ENCODE measurements at regions not wholly inside any gene's neighbourhood (a gene's known extent, or its start where the extent isn't known, plus 50 kb on each side); places are given as distances from the start of the nearest gene placed in this dataset.

GRCh38 chr10:78408671-78409472 lies 375.2 kb downstream of the RPS24 start:
- Histone ChIP-seq H3K9me3 (ENCODE audit: control insufficient read depth, insufficient read depth, low read depth, low read length) (no peaks in the 10 kb centered on the region), H3K4me2 (ENCODE audit: extremely low read depth, insufficient read depth, low read length) (no peak overlapping the region), H3K79me2 (ENCODE audit: control insufficient read depth, insufficient read depth, low read length) (no peaks in the 10 kb centered on the region), H4K20me1 (ENCODE audit: control insufficient read depth, extremely low read depth, insufficient read depth, low read length) (no peaks in the 10 kb centered on the region), H3K27me3 (ENCODE audit: control insufficient read depth, insufficient read depth, low read length) (peaks cover 21% of the 10 kb centered on the region), H3K4me3 (replicated peaks in 1 of 4; ENCODE audit: control extremely low read depth in 1 of 4, insufficient read depth in 1 of 4, low read depth in 3 of 4, low read length in 4 of 4) (no peak overlapping the region), H3K36me3 (ENCODE audit: control insufficient read depth, insufficient read depth, low read length) (no peaks in the 10 kb centered on the region), H3K27ac (ENCODE audit: insufficient read depth, low read length) (no peak overlapping the region), H3K9ac (ENCODE audit: insufficient read depth, low read length) (no peak overlapping the region), H2AFZ (ENCODE audit: low read length) (no peak overlapping the region), H3K4me1 (ENCODE audit: control insufficient read depth, extremely low read depth, insufficient read depth, low read length) (no peaks in the 10 kb centered on the region)
- TF ChIP-seq EZH2 (IDR thresholded peaks at IDR 0.05; ENCODE audit: low read length, missing control alignments): no peak
- TF ChIP-seq CTCF (conservative IDR thresholded peaks at IDR 0.05 in 1 of 2, IDR thresholded peaks at IDR 0.05 in 1 of 2; ENCODE audit: low read depth in 1 of 2, low read length in 2 of 2): no peak
- DNase-seq (ENCODE audit: low read depth in 2 of 2): peak; percentile 21 to 76

- Histone ChIP-seq H3K9ac (ENCODE audit: insufficient read depth, low read length) (no peak overlapping the region), H2AFZ (ENCODE audit: low read length) (no peak overlapping the region), H4K20me1 (ENCODE audit: control insufficient read depth, extremely low read depth, insufficient read depth, low read length) (no peaks in the 10 kb centered on the region), H3K9me3 (ENCODE audit: control insufficient read depth, insufficient read depth, low read depth, low read length) (no peaks in the 10 kb centered on the region), H3K36me3 (ENCODE audit: control insufficient read depth, insufficient read depth, low read length) (no peaks in the 10 kb centered on the region), H3K4me2 (ENCODE audit: extremely low read depth, insufficient read depth, low read length) (no peak overlapping the region), H3K79me2 (ENCODE audit: control insufficient read depth, insufficient read depth, low read length) (no peaks in the 10 kb centered on the region), H3K4me1 (ENCODE audit: control insufficient read depth, extremely low read depth, insufficient read depth, low read length) (no peaks in the 10 kb centered on the region), H3K27ac (ENCODE audit: insufficient read depth, low read length) (no peak overlapping the region), H3K27me3 (ENCODE audit: control insufficient read depth, insufficient read depth, low read length) (peaks cover 16% of the 10 kb centered on the region), H3K4me3 (replicated peaks in 1 of 4; ENCODE audit: control extremely low read depth in 1 of 4, insufficient read depth in 1 of 4, low read depth in 3 of 4, low read length in 4 of 4) (no peak overlapping the region)
- no peak for DNase-seq (ENCODE audit: low read depth in 2 of 2)
- TF ChIP-seq EZH2 (IDR thresholded peaks at IDR 0.05; ENCODE audit: low read length, missing control alignments): no peak
Observed at GRCh38 chr10:78410046-78410965, 376.6 kb downstream of the RPS24 start.

- Histone ChIP-seq H3K9ac (ENCODE audit: insufficient read depth, low read length) (no peak overlapping the region), H3K27ac (ENCODE audit: insufficient read depth, low read length) (no peak overlapping the region), H3K36me3 (ENCODE audit: control insufficient read depth, insufficient read depth, low read length) (no peaks in the 10 kb centered on the region), H2AFZ (ENCODE audit: low read length) (no peak overlapping the region), H4K20me1 (ENCODE audit: control insufficient read depth, extremely low read depth, insufficient read depth, low read length) (no peaks in the 10 kb centered on the region), H3K4me3 (replicated peaks in 1 of 4; ENCODE audit: control extremely low read depth in 1 of 4, insufficient read depth in 1 of 4, low read depth in 3 of 4, low read length in 4 of 4) (no peak overlapping the region), H3K27me3 (ENCODE audit: control insufficient read depth, insufficient read depth, low read length) (peaks cover 10% of the 10 kb centered on the region), H3K4me1 (ENCODE audit: control insufficient read depth, extremely low read depth, insufficient read depth, low read length) (peaks cover 2% of the 10 kb centered on the region), H3K79me2 (ENCODE audit: control insufficient read depth, insufficient read depth, low read length) (no peaks in the 10 kb centered on the region), H3K9me3 (ENCODE audit: control insufficient read depth, insufficient read depth, low read depth, low read length) (no peaks in the 10 kb centered on the region), H3K4me2 (ENCODE audit: extremely low read depth, insufficient read depth, low read length) (no peak overlapping the region)
- TF ChIP-seq EZH2 (IDR thresholded peaks at IDR 0.05; ENCODE audit: low read length, missing control alignments) (no peak), CTCF (conservative IDR thresholded peaks at IDR 0.05 in 1 of 2, IDR thresholded peaks at IDR 0.05 in 1 of 2; ENCODE audit: low read depth in 1 of 2, low read length in 2 of 2) (no peak)
- DNase-seq (ENCODE audit: low read depth in 2 of 2): no peak
Observed at GRCh38 chr10:78411716-78412115, 378.1 kb downstream of the RPS24 start.
